B cell (primary cell): ENCODE measurements at regions not wholly inside any gene's neighbourhood (a gene's known extent, or its start where the extent isn't known, plus 50 kb on each side); places are given as distances from the start of the nearest gene placed in this dataset.

Source experiments
- CTCF ChIP-seq: fragments of 200-600 bp; IDR thresholded peaks from one replicate; pipeline ENCODE4 v1.8.0; 2022; ENCODE audit warnings: antibody characterized with exemption, mild to moderate bottlenecking
- EZH2 ChIP-seq: IDR thresholded peaks from 2 replicates; pipeline ENCODE4 v1.6.1; 2012; ENCODE audit warnings: borderline replicate concordance, low read depth, mild to moderate bottlenecking, moderate library complexity, low read length; ENCODE audit not compliant: insufficient read depth, poor library complexity, severe bottlenecking

GRCh38 chr14:32008602-32009193, 68.4 kb upstream of the ARHGAP5 start:
- TF ChIP-seq CTCF (peak; percentile 20), EZH2 (no peak)
